Vagina (tissue), 2 donors: ENCODE measurements at regions not wholly inside any gene's neighbourhood (a gene's known extent, or its start where the extent isn't known, plus 50 kb on each side); places are given as distances from the start of the nearest gene placed in this dataset.

ENCODE experiments used
- DNase-seq, 2 donors: peaks; one replicate each; pipeline ENCODE4 v3.0.0-alpha.2; 2017; ENCODE audit errors: extremely low spot score in 2 of 2
- H3K27ac ChIP-seq: fragments of 200-600 bp; sonication (generic); one replicate; pipeline ENCODE4 v1.5.1; 2019
- H3K27me3 ChIP-seq: fragments of 200-600 bp; sonication (generic); one replicate; pipeline ENCODE4 v1.5.1; 2019
- H3K36me3 ChIP-seq, 2 donors: fragments of 200-600 bp; sonication (generic); one replicate each; pipeline ENCODE4 v1.5.1; 2017 to 2019
- H3K4me1 ChIP-seq: fragments of 200-600 bp; sonication (generic); one replicate; pipeline ENCODE4 v1.5.1; 2019
- H3K4me3 ChIP-seq, 2 donors: fragments of 200-600 bp; sonication (generic); 1 replicate in 1 of 2; 2 replicates in 1 of 2; pipeline ENCODE4 v1.5.1; 2016 to 2019
- H3K9me3 ChIP-seq: fragments of 200-600 bp; sonication (generic); one replicate; pipeline ENCODE4 v1.5.1; 2019
- POLR2A ChIP-seq, 2 donors: fragments of 450-650 bp; IDR thresholded peaks; one replicate each; pipeline ENCODE4 v1.6.1; 2017; ENCODE audit warnings: antibody characterized with exemption in 2 of 2, mild to moderate bottlenecking in 2 of 2, moderate library complexity in 2 of 2
- POLR2AphosphoS5 ChIP-seq, 2 donors: sonication (generic); formaldehyde crosslinking; IDR thresholded peaks; one replicate each; pipeline ENCODE4 v1.9.0; 2017; ENCODE audit warnings: antibody characterized with exemption in 2 of 2, mild to moderate bottlenecking in 2 of 2, low read depth in 1 of 2; ENCODE audit not compliant: insufficient read depth in 1 of 2
- intact Hi-C: fragments of 100-400 bp; cut with DNase I; formaldehyde crosslinking; loops from one replicate; pipeline ENCODE4 v1.15.1; 2023
- TF ChIP-seq, protein P1 (sequence below), 3 experiments: fragments of 450-650 bp in 2 of 3; fragments of 200-600 bp in 1 of 3; sonication (generic) in 1 of 3; IDR thresholded peaks; one replicate each; pipeline ENCODE4 v1.5.1; 2017 to 2019; ENCODE audit warnings: antibody characterized with exemption in 3 of 3, mild to moderate bottlenecking in 2 of 3, moderate library complexity in 2 of 3

DNA sequence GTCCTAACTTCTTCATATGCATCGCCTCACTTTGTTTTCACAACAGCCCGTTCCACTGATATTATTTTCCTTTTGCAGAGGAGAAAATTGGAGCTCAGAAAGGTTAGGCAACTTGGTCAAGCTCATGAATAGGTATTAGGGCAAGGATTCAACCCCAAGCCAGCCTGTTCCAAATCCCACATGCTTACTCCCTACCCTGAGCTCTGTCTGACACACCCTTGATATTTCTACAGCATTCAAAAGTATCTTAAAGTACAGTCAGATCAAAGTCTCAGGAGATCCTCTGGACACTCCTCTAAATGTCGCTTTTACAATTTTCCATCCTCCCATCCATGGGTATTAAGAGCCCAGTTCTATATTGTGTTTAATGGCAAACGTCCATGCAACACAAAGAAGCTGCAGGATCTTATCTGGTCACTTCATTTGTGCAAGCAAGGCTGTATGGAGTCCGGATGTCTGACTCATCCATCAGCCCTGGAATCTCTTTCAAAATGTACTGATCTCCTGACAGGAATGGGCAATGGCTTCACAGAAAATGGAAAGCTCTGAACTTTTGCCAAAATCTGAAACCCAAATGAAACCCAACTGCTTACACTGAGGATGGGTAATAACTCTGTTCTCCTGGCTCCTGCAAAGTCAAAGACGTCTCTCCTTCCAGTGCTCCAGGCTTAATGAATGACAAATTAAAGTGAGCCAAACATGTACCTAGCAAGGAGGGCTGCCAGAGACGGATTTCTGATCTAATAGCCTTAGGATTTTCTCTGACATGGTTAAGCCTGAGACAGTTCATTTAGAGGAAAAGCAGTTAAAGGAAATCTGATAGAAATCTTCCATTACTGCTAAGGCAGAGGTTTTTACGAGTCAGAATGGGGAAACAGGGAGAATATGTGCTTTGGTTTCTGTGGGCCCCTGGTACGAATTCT lies 230.9 kb upstream of the RORA start:
- H3K9me3 ChIP-seq = no peaks in the 10 kb centered on the region
- no peak overlapping the region for H3K27ac ChIP-seq
- H3K27me3 ChIP-seq = no peaks in the 10 kb centered on the region
- H3K4me1 ChIP-seq = no peaks in the 10 kb centered on the region
- TF ChIP-seq POLR2A (IDR thresholded peaks at IDR 0.05) (no peak), POLR2AphosphoS5 (IDR thresholded peaks at IDR 0.05; ENCODE audit: insufficient read depth in 1 of 2, low read depth in 1 of 2) (no peak)
- H3K36me3 ChIP-seq = no peaks in the 10 kb centered on the region
- no peak for DNase-seq
- no peak overlapping the region for H3K4me3 ChIP-seq
- intact Hi-C loops = no loop called here

DNA sequence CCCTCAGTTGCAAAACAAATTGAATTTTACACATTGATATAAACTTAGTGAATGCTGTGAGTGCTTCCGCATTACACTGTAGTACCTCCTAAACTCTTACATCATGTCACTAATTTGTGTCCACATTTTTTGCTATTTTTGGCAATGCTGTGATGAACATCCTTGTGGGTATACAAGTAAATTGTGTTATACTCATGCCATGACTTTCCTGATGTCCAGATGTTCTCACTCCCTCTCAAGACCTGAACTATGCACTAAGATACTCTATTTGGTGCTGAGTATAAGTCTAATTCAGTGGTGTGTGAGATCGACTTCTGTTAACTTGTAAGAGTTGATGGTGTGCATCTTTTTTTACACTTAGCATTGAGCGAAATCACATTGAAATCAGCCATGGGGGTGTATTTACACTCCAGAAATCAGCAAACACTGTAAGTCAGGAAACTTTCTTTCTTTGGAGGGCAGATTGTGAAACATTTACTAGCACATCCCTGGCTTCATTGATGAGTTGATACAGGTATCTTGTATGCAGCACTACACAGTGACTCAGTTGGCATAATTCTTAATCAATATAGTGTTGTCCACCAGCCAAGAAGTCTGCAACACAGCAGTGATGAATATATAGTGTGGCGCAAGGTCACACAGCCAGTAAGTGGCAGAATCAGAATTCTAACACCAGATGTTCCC lies 228.1 kb upstream of the RORA start:
- Histone ChIP-seq H3K27me3 (no peaks in the 10 kb centered on the region), H3K36me3 (no peaks in the 10 kb centered on the region), H3K4me1 (no peaks in the 10 kb centered on the region), H3K9me3 (no peaks in the 10 kb centered on the region), H3K27ac (no peak overlapping the region), H3K4me3 (no peak overlapping the region)
- TF ChIP-seq, protein P1, sequence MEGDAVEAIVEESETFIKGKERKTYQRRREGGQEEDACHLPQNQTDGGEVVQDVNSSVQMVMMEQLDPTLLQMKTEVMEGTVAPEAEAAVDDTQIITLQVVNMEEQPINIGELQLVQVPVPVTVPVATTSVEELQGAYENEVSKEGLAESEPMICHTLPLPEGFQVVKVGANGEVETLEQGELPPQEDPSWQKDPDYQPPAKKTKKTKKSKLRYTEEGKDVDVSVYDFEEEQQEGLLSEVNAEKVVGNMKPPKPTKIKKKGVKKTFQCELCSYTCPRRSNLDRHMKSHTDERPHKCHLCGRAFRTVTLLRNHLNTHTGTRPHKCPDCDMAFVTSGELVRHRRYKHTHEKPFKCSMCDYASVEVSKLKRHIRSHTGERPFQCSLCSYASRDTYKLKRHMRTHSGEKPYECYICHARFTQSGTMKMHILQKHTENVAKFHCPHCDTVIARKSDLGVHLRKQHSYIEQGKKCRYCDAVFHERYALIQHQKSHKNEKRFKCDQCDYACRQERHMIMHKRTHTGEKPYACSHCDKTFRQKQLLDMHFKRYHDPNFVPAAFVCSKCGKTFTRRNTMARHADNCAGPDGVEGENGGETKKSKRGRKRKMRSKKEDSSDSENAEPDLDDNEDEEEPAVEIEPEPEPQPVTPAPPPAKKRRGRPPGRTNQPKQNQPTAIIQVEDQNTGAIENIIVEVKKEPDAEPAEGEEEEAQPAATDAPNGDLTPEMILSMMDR (IDR thresholded peaks at IDR 0.05) = no peak
- TF ChIP-seq POLR2AphosphoS5 (IDR thresholded peaks at IDR 0.05; ENCODE audit: insufficient read depth in 1 of 2, low read depth in 1 of 2) (no peak), POLR2A (IDR thresholded peaks at IDR 0.05) (no peak)
- intact Hi-C loops = no loop called here
- no peak for DNase-seq

GRCh38 chr15:61449186-61449702 lies 220.1 kb upstream of the RORA start:
- DNase-seq = no peak
- intact Hi-C loops = no loop called here
- Histone ChIP-seq H3K27ac (no peak overlapping the region), H3K36me3 (no peaks in the 10 kb centered on the region), H3K27me3 (no peaks in the 10 kb centered on the region), H3K9me3 (no peaks in the 10 kb centered on the region), H3K4me1 (no peaks in the 10 kb centered on the region), H3K4me3 (no peak overlapping the region)
- no peak for TF ChIP-seq POLR2AphosphoS5 (IDR thresholded peaks at IDR 0.05; ENCODE audit: insufficient read depth in 1 of 2, low read depth in 1 of 2)
- no peak for TF ChIP-seq POLR2A (IDR thresholded peaks at IDR 0.05)
- TF ChIP-seq, protein P1 (IDR thresholded peaks at IDR 0.05) = no peak

- Histone ChIP-seq H3K4me1 (no peaks in the 10 kb centered on the region), H3K36me3 (no peaks in the 10 kb centered on the region), H3K4me3 (no peak overlapping the region), H3K27ac (no peak overlapping the region), H3K9me3 (no peaks in the 10 kb centered on the region), H3K27me3 (no peaks in the 10 kb centered on the region)
- TF ChIP-seq POLR2A (IDR thresholded peaks at IDR 0.05) = no peak
- TF ChIP-seq POLR2AphosphoS5 (IDR thresholded peaks at IDR 0.05; ENCODE audit: insufficient read depth in 1 of 2, low read depth in 1 of 2) = no peak
- TF ChIP-seq, protein P1 (IDR thresholded peaks at IDR 0.05) = no peak
- no peak for DNase-seq
- intact Hi-C loops = no loop called here
Observed at GRCh38 chr15:61447981-61448380, 218.9 kb upstream of the RORA start.

GRCh38 chr15:61444585-61444984 lies 215.5 kb upstream of the RORA start:
- TF ChIP-seq POLR2A (IDR thresholded peaks at IDR 0.05) = no peak
- TF ChIP-seq POLR2AphosphoS5 (IDR thresholded peaks at IDR 0.05; ENCODE audit: insufficient read depth in 1 of 2, low read depth in 1 of 2) = no peak
- no peak for DNase-seq
- Histone ChIP-seq H3K36me3 (no peaks in the 10 kb centered on the region), H3K27me3 (no peaks in the 10 kb centered on the region), H3K9me3 (no peaks in the 10 kb centered on the region), H3K27ac (no peak overlapping the region), H3K4me1 (no peaks in the 10 kb centered on the region), H3K4me3 (no peak overlapping the region)
- intact Hi-C loops = no loop called here
